Astrocyte of the cerebellum (primary cell): ENCODE measurements at regions not wholly inside any gene's neighbourhood (a gene's known extent, or its start where the extent isn't known, plus 50 kb on each side); places are given as distances from the start of the nearest gene placed in this dataset.

Experiments
- DNase-seq: peaks from one replicate; pipeline ENCODE4 v3.0.0-alpha.2; 2011; ENCODE audit warnings: low read depth
- H3K4me3 ChIP-seq: 2 replicates; pipeline ENCODE4 v1.5.1; 2011; ENCODE audit warnings: mild to moderate bottlenecking, low read depth, low read length, moderate library complexity
- in situ Hi-C: cut with HindIII; loops from 2 replicates; pipeline ENCODE4 v1.10.0; 2017; ENCODE audit warnings: low sequenced_read_pairs
- TF ChIP-seq, protein P1 (sequence below): IDR thresholded peaks from 2 replicates; pipeline ENCODE4 v1.5.1; 2012; ENCODE audit warnings: low read length, low read depth, moderate library complexity, mild to moderate bottlenecking; ENCODE audit errors: missing control alignments

- in situ Hi-C loops, result no loop called here
- TF ChIP-seq, protein P1, sequence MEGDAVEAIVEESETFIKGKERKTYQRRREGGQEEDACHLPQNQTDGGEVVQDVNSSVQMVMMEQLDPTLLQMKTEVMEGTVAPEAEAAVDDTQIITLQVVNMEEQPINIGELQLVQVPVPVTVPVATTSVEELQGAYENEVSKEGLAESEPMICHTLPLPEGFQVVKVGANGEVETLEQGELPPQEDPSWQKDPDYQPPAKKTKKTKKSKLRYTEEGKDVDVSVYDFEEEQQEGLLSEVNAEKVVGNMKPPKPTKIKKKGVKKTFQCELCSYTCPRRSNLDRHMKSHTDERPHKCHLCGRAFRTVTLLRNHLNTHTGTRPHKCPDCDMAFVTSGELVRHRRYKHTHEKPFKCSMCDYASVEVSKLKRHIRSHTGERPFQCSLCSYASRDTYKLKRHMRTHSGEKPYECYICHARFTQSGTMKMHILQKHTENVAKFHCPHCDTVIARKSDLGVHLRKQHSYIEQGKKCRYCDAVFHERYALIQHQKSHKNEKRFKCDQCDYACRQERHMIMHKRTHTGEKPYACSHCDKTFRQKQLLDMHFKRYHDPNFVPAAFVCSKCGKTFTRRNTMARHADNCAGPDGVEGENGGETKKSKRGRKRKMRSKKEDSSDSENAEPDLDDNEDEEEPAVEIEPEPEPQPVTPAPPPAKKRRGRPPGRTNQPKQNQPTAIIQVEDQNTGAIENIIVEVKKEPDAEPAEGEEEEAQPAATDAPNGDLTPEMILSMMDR, result no peak
- H3K4me3 ChIP-seq, result no peak overlapping the region
- DNase-seq, result no peak
These were observed 1093.6 kb downstream of the PCDH18 start for GRCh38 chr4:136438645-136439044.

DNA sequence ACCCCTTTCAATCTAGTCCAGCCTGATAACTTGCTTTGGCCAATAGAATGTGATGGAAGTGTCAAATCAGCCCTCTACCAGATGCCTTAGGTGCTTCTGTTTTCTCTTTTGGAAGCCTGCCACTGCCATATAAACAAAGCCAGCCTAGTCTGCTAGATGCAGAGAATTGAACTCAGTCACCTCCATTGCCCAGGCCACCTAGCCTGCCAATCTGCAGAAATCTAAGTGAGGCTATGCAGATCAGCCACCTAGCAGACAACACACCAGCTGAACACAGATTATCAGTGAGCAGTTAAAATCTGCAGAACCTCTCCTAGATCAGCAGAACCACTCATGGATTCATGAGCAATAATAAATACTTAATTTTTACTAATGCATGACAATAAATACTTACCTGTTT lies 1108.2 kb downstream of the PCDH18 start:
- in situ Hi-C loops, result no loop called here
- TF ChIP-seq, protein P1, result no peak
- no peak for DNase-seq
- H3K4me3 ChIP-seq, result no peak overlapping the region

GRCh38 chr4:136414981-136415380 lies 1117.3 kb downstream of the PCDH18 start:
- no peak for DNase-seq
- in situ Hi-C loops, result no loop called here
- TF ChIP-seq, protein P1, result no peak
- H3K4me3 ChIP-seq, result no peak overlapping the region

GRCh38 chr4:136412708-136413107 lies 1119.6 kb downstream of the PCDH18 start:
- TF ChIP-seq, protein P1, result no peak
- no peak overlapping the region for H3K4me3 ChIP-seq
- peak; percentile 24 for DNase-seq
- in situ Hi-C loops, result no loop called here

GRCh38 chr4:136400829-136401228 lies 1131.5 kb downstream of the PCDH18 start:
- H3K4me3 ChIP-seq, result no peak overlapping the region
- DNase-seq, result no peak
- in situ Hi-C loops, result loop anchor here (5.0 kb wide), 1 partner anchor 106 kb away; no protein-coding TSS in a partner anchor
- TF ChIP-seq, protein P1, result peak; percentile 18

- TF ChIP-seq, protein P1, result no peak
- H3K4me3 ChIP-seq, result no peak overlapping the region
- in situ Hi-C loops, result no loop called here
- no peak for DNase-seq
These were observed 1137.0 kb downstream of the PCDH18 start for GRCh38 chr4:136395212-136395722.
